Activated CD4-positive, alpha-beta T cell treated with anti-CD3 and anti-CD28 coated beads for 4 hours (primary cell): ENCODE measurements at regions not wholly inside any gene's neighbourhood (a gene's known extent, or its start where the extent isn't known, plus 50 kb on each side); places are given as distances from the start of the nearest gene placed in this dataset.
"Not testable (repeated sequence)": the region's sequence is repeated elsewhere in the genome, so short reads cannot be mapped to it uniquely, and the experiment has no call there.

ENCODE experiments used
- DNase-seq, 2 donors: peaks; one replicate each; pipeline ENCODE4 v3.0.0-alpha.2; 2020

DNA sequence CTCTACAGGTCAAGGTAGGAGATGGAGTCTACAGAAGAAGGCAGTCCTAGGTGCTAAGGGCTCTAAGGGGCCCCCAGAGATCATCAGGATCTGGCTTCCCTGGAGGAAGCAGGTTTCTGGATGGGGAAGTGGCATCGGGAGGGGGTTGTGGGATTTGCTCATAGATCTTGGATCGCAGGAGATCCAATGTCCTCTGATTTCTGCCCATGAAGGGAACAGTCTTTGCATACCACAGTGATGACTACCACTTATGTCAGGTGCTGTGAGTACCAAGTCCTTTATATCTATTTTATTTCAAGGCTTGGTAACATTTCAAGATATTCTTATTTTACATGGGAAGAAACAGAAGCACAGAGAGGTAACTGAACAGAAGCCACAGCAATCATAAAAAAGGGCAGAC, 164.0 kb downstream of the RGS9 start:
- DNase-seq, result no peak

GRCh38 chr17:65297916-65298315, 160.7 kb downstream of the RGS9 start:
- no peak for DNase-seq

DNA sequence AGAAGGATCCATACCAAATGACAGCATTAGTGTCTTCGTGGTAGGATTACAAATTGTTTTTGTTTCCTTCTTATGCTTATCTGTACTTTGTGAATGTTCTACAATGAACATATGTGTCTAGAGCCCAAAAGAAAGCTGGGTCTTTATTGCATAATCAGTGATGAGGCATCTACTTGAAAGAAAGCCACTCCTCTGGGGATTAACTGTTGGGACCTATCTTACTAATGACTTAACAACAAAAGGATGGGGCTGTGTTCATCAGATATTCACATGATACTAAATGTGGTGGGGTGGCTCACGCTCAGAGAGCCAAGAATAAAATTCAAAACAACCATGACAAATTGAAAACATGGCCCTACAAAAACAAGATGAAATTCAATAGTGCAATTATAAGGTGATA, 160.2 kb downstream of the RGS9 start:
- DNase-seq, result no peak

GRCh38 chr17:65294181-65294719, 157.1 kb downstream of the RGS9 start:
- DNase-seq, result peak; percentile 57 to 62

DNA sequence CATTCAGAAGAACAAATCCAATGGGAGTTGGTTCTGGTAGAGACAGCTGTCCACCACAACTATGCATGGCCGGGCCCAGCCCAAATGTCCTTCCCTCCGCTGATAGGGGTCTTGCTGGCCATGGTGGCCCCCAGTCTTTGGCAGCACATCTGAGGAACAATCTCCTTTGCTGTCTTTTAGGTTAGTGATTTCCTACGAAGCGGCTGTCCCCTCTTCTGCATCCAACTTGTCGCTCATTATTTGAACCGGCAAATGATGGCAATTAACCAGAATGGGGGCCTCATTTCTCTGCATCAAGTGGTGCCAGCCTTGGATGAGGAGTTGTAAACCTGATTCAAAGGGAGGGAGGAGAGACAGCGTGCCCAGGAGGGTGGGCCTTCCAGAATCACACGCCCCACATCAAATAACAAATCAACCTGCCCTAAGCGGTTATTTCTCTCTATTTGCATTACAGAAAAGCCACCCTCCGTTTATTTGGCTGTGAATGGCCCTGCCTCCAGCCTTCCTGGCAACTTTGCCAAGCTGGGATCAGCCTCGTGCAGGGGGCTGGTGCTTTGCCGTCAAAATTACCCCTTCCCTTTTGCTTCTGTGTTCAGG, 156.5 kb downstream of the RGS9 start:
- no peak for DNase-seq

- DNase-seq, result no peak
These were observed 155.3 kb downstream of the RGS9 start for GRCh38 chr17:65292430-65292829.

GRCh38 chr17:65291301-65291700, 154.1 kb downstream of the RGS9 start:
- not testable (repeated sequence) for DNase-seq

DNA sequence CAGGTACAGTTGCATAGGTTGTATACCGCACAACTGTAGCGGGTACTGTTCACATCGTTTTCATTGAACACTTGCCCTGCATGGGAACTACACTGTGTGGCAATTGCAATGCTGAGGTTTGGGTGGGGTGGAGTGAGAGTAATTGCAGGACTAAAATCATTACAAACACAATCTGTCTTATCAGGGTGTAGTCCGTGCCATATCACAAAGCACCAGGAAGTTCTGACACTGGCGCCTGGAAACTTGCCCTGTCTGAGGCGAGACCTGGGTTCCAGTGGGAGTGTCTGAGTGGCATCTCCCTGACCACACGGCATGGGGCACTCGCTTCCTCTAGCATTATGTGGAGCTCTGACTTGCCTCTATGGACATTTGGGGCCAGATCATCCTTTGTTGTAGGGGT, 153.4 kb downstream of the RGS9 start:
- no peak for DNase-seq

- no peak for DNase-seq
These were observed 152.9 kb downstream of the RGS9 start for GRCh38 chr17:65290056-65290455.

GRCh38 chr17:65287040-65287439, 149.9 kb downstream of the RGS9 start:
- no peak for DNase-seq

DNA sequence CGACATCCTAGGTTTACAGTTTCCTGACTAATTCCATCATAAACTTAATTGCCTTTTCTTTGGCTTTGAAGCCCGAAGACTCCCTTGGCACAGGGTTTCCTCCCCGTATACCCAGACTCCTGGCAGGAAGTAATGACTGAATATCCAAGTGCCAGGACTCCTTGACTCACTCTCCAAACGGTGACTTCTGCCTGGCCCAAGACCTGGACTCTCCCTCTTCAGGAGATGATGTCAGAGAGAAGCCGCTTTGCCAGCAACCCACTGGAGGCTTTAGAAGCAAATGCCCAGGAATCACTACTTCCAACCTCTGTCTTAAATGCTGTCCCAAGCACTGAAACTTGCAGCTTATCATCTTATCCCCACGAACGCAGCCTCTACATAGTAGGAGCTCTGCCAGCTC, 146.5 kb downstream of the RGS9 start:
- no peak for DNase-seq

DNA sequence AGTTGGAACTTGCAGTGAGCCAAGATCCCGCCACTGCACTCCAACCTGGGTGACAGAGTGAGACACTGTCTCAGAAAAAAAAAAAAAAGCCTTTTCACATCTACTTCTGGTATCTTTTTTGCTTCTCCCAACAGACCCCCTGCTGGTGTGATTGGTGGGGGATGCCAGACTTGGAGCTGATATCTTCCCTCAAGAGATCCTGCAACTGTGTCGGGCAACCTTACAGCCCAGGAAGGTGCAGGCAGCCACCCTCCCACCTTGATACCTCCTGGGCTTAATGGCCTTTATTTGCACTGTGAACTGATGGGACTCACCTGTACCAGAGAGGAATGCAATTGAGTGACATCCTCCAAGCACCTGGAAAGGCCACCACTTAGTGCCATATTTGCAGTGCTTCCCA, 142.3 kb downstream of the RGS9 start:
- DNase-seq, result no peak

DNA sequence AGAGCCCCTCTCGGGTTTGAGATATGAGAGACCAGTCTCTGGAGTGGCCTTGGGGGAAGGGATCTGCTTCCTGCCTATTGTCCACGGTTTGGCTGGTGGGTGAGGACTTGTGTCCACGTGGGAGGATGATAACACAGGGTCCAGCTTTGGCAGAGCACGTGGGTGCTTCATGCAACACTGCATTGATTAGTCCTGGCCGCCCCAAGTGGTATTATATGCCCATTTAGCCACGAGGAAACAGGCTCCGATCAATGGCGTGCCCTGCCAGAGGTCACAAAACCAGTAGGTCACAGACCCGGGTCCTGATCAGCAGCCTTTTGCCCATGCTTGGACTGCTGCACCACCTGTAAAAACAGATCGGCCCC, 141.6 kb downstream of the RGS9 start:
- no peak for DNase-seq

GRCh38 chr17:65278050-65278819, 141.1 kb downstream of the RGS9 start:
- peak; percentile 9 to 11 for DNase-seq

DNA sequence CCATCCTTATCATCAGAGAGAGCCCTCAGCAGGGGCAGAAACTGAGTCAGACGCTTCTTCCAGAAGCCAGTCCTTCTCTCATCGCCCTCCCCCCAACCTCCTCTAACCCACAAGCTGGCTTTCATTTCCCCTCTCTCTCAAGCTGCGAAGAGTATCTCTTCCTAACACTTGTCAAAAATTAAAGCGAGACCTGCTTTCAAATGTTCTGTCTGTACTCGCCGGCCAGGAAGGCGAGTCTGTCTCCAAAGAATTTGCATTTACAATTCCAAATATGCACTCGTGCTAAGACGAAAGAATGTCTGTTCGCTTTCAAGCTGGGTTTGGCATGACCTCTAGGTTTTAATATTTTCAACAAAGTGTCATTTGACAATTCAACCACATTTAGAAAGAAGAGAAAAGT, 140.4 kb downstream of the RGS9 start:
- DNase-seq, result no peak
